IPS-15b (cell line): ENCODE measurements at regions not wholly inside any gene's neighbourhood (a gene's known extent, or its start where the extent isn't known, plus 50 kb on each side); places are given as distances from the start of the nearest gene placed in this dataset.
"Not testable (repeated sequence)": the region's sequence is repeated elsewhere in the genome, so short reads cannot be mapped to it uniquely, and the experiment has no call there.

Experiments
- H3K27me3 ChIP-seq: one replicate; pipeline ENCODE4 v1.6.1; 2013; ENCODE audit warnings: low read length; ENCODE audit not compliant: control insufficient read depth, insufficient read depth
- H3K36me3 ChIP-seq: one replicate; pipeline ENCODE4 v1.6.1; 2013; ENCODE audit warnings: low read length; ENCODE audit not compliant: control insufficient read depth, insufficient read depth
- H3K4me1 ChIP-seq: one replicate; pipeline ENCODE4 v1.6.1; 2013; ENCODE audit warnings: mild to moderate bottlenecking, low read length; ENCODE audit not compliant: control insufficient read depth, insufficient read depth
- H3K4me3 ChIP-seq: one replicate; pipeline ENCODE4 v1.5.1; 2013; ENCODE audit warnings: low read depth, low read length
- H3K9ac ChIP-seq: one replicate; pipeline ENCODE4 v1.6.1; 2013; ENCODE audit warnings: low read depth, mild to moderate bottlenecking, low read length
- H3K9me3 ChIP-seq: one replicate; pipeline ENCODE4 v1.6.1; 2013; ENCODE audit warnings: mild to moderate bottlenecking, low read length; ENCODE audit not compliant: control insufficient read depth, insufficient read depth

DNA sequence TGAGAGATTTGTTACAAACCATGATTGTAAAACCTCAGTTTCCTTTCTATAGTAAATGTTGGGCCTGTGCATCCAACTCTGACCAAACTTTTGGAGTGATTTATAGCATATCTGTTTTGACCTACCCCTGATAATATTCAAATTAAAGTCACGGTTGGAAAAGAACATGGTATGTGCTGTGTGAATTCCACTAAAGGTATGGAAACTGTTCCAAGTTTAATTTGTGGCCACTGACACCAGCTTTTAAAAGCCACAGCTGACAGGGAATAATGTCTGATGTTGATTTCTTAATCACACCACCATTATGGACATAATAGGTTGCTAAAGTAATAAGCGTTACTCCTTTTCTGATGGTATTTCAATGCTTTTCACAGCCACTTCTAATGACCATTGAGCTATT lies 1215.9 kb downstream of the CDH8 start:
- H3K27me3 ChIP-seq = no peaks in the 10 kb centered on the region
- no peaks in the 10 kb centered on the region for H3K9me3 ChIP-seq
- no peak overlapping the region for H3K4me3 ChIP-seq
- no peaks in the 10 kb centered on the region for H3K36me3 ChIP-seq
- no peak overlapping the region for H3K9ac ChIP-seq
- H3K4me1 ChIP-seq = no peaks in the 10 kb centered on the region

DNA sequence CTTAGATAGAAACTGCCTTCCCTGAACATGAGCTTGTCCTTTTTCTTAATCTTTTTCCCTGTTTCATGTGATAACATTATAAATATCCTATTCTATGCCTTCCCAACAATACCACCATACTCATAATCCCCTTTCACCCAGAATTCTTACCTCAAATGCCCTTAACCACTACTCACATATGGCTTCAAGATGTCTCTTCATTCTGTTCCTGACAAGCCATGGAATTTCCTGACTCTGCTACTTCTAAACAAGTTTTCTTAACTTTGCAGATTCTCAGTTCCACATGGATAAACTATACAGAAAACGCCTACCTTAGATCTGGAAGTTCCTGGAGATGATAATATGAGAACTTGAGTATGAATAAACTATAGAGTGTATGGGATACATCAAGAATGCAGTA lies 1217.8 kb downstream of the CDH8 start:
- H3K36me3 ChIP-seq = no peaks in the 10 kb centered on the region
- H3K9me3 ChIP-seq = no peaks in the 10 kb centered on the region
- H3K4me3 ChIP-seq = no peak overlapping the region
- H3K27me3 ChIP-seq = no peaks in the 10 kb centered on the region
- H3K4me1 ChIP-seq = no peaks in the 10 kb centered on the region
- no peak overlapping the region for H3K9ac ChIP-seq

DNA sequence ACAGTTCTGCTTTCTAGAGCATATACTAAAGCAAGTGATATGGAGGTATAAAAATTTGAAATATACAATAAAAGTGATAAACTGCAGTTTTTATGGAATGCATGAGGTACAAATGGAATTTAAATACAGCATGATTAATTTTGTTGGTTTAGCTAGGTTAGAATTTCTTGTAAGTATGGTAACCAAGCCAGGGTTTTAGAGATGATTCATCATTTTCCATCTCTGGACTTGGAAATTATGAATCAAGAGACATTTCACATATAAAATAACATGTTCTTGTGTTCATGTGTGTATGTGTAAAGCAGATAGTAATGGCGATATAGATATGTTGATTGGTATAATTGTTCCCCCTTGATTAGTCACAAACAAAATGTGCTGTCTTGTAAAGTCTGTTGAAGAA lies 1219.8 kb downstream of the CDH8 start:
- no peaks in the 10 kb centered on the region for H3K36me3 ChIP-seq
- H3K4me3 ChIP-seq = no peak overlapping the region
- H3K9ac ChIP-seq = no peak overlapping the region
- no peaks in the 10 kb centered on the region for H3K4me1 ChIP-seq
- H3K27me3 ChIP-seq = no peaks in the 10 kb centered on the region
- H3K9me3 ChIP-seq = no peaks in the 10 kb centered on the region

DNA sequence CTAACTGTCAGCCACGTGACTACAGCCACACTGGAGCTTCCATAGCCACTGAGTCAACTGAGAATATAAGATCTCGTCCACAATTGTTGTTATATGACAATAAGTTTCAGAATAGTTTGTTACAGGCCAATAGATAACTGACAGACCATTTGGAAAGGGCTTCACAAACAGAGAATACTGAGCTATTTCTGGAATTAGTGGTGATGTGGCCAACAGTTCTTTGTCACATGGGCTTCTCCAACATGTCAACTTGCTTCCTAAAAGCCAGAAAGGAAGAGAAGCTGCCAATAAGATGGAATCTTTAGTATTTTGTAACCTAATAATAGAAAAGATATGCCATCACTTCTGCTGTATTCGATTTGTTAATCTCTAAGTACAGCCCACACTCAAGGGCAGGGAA lies 1220.4 kb downstream of the CDH8 start:
- Histone ChIP-seq H3K9me3 (no peaks in the 10 kb centered on the region), H3K4me3 (no peak overlapping the region), H3K27me3 (no peaks in the 10 kb centered on the region)

DNA sequence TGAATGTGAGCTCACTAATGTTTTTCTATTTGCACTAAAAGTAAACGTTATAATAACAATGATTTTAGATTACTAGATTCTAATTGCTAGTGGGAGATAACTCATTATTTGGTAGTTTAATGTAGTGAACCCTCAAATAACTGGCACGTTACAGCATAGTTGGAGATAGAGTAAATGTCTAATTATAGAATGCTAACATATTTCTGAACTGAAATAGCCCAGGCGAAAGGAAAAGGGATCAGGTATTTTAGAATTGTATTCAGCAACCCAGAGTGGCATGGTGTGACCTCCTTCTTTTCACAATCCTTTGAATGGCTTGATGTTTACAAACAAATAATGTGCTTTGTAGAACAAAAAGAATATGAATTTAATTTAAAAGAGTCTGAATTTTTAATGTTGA lies 1221.2 kb downstream of the CDH8 start:
- Histone ChIP-seq H3K4me3 (no peak overlapping the region), H3K27me3 (no peaks in the 10 kb centered on the region), H3K9ac (no peak overlapping the region), H3K36me3 (no peaks in the 10 kb centered on the region), H3K9me3 (no peaks in the 10 kb centered on the region), H3K4me1 (no peaks in the 10 kb centered on the region)

More for the DNA sequence above, 1220.4 kb downstream of the CDH8 start:
- H3K36me3 ChIP-seq = no peaks in the 10 kb centered on the region
- H3K4me1 ChIP-seq = no peaks in the 10 kb centered on the region
- no peak overlapping the region for H3K9ac ChIP-seq

DNA sequence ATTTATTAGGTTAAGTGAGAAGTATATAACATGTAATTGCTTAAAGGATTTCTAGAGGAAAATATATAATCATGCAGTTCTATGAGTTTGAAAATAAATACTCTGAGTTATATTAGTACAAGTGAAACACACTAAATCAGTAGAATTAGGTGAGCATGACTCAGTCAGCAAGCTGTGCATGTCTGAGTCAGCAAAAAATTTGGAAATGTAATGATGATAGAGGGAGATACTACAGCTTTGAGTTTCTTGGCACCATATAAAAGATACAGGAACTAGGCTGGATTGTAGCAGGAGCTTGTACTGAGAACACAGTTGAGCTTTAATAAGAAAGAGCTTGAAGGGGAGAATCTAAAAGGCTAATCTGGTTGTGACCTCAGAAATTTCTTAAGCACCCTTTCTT lies 1224.6 kb downstream of the CDH8 start:
- Histone ChIP-seq H3K4me1 (no peaks in the 10 kb centered on the region), H3K9ac (no peak overlapping the region), H3K9me3 (no peaks in the 10 kb centered on the region), H3K4me3 (no peak overlapping the region), H3K27me3 (no peaks in the 10 kb centered on the region), H3K36me3 (no peaks in the 10 kb centered on the region)

DNA sequence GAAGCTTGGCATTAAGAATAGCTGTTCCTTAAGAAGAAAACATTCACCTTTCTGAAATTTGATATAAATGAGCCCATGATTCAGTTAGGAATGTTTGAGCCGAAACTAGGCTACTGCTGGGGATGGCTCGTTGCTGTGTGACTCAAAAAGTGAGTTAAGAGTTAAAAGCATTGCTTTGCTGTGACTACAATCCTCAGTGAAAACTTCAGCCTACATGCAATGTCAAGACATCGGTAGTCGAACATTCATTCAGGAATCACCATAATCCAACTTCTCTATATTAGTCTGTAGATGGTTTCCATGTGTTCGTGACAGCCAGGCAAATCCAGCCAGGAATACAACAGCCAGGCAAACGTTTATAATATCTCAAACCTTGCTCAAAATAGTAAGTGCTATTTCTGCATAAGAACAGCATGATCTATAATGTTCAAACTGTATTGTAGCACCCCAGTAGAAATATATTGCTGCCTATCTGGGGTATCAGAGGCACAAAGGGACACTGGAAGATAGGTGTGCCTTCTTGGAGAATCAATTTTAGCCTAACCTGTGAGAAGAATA lies 1225.1 kb downstream of the CDH8 start:
- Histone ChIP-seq H3K4me1 (no peaks in the 10 kb centered on the region), H3K9me3 (no peaks in the 10 kb centered on the region), H3K9ac (no peak overlapping the region), H3K4me3 (no peak overlapping the region), H3K36me3 (no peaks in the 10 kb centered on the region), H3K27me3 (no peaks in the 10 kb centered on the region)

DNA sequence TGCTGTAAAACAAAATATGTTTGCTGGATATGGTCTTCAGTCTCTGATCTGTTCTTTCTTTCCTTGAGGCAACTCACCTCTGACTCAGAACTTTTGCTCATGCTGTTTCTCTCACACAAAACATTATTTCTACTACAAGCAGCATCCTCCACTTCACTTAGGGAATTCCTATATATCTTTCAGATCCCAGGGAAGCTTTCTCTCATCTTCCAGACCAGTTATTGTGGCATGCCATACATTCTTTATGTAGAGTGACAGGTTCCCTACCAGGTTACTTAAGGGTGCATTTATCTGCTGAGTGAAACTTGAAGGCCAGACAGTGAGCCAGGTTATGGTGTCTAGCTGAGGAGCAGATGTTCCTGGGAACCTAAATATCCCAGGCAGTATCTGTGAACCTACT lies 1226.0 kb downstream of the CDH8 start:
- Histone ChIP-seq H3K27me3 (no peaks in the 10 kb centered on the region), H3K4me1 (no peaks in the 10 kb centered on the region), H3K9ac (no peak overlapping the region)

DNA sequence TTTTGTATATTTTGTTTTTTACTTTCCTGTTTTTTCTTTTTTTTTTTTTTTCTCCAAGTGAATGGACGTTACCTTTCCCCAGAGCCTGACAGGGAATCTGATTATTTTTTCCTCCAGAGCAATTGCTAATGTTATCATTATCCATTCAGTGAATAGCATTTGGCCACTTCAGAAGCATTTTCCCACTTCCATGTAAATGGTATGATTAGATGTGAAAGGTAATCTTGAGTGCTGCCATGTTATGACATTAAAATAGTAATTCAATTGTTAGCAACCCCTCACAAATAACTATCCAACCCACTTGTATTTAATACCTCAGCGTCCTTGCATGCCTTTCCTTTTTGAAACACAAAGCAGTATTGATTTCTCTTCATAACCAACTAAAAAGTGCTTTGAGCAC lies 1243.8 kb downstream of the CDH8 start:
- Histone ChIP-seq H3K36me3 (no peaks in the 10 kb centered on the region), H3K9me3 (no peaks in the 10 kb centered on the region), H3K4me1 (no peaks in the 10 kb centered on the region), H3K4me3 (no peak overlapping the region), H3K9ac (no peak overlapping the region), H3K27me3 (no peaks in the 10 kb centered on the region)

More for the DNA sequence above, 1226.0 kb downstream of the CDH8 start:
- Histone ChIP-seq H3K36me3 (no peaks in the 10 kb centered on the region), H3K9me3 (no peaks in the 10 kb centered on the region), H3K4me3 (no peak overlapping the region)

DNA sequence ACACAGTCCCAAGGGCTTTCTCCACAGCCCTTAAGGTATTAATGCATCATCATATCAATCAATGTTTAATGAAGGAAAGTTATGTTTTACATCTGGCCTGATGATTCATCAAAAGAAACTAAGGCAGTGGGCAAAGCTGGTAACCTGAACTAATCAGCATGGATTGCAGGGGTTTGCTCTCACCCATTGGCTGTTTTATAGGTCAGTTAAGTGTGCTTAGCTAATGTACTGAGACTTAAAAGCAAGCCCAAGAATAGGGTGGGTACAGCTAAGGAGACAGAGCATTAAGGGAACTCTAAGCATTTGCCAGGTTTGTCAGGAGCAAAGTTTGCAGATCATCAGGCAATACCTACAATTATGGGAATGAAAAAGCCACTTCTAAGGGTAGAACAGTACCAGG lies 1247.6 kb downstream of the CDH8 start:
- no peak overlapping the region for H3K9ac ChIP-seq
- H3K9me3 ChIP-seq = no peaks in the 10 kb centered on the region
- no peaks in the 10 kb centered on the region for H3K27me3 ChIP-seq
- H3K4me3 ChIP-seq = no peak overlapping the region
- H3K36me3 ChIP-seq = no peaks in the 10 kb centered on the region
- no peaks in the 10 kb centered on the region for H3K4me1 ChIP-seq

DNA sequence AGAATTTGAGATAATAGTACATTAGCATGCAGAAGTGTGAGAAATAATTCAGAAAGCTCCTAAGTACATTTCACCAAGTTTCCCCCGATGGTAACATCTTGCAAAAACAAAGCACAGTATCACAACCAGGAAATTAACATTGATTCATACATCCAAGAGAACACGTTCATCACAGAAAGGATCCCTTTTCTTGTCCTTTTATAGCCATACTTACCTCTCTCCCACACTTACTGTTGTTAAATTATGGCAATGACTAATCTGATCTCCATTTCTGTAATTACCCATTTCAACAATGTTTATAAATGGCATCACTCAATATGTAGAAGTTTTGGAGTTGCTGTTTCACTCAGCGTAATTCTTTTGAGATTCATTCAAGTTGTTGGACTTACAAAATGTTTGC lies 1260.0 kb downstream of the CDH8 start:
- no peaks in the 10 kb centered on the region for H3K27me3 ChIP-seq
- H3K9me3 ChIP-seq = no peaks in the 10 kb centered on the region
- no peak overlapping the region for H3K9ac ChIP-seq
- no peak overlapping the region for H3K4me3 ChIP-seq
- no peaks in the 10 kb centered on the region for H3K4me1 ChIP-seq
- H3K36me3 ChIP-seq = no peaks in the 10 kb centered on the region

DNA sequence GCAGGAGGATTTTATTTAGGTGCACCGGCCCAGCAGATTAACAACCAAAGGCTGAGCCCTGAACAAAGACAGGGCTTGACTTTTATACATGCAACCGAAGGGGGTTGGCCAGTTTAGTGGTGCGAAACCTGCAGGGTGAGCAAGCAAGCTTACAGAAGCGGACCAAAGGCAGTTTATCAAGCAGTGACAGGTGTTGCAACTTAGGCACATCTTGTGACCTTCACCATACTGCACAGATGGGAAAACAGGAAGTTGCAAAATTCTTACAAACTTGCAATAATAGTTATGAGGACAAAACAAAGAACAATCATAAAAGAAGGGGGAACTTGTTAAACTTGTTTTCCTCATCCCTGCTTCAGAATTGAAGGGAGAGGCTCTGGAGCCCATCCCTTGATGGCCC lies 1265.1 kb downstream of the CDH8 start:
- Histone ChIP-seq H3K9me3 (no peaks in the 10 kb centered on the region), H3K4me3 (no peak overlapping the region), H3K27me3 (no peaks in the 10 kb centered on the region), H3K36me3 (no peaks in the 10 kb centered on the region), H3K4me1 (no peaks in the 10 kb centered on the region), H3K9ac (no peak overlapping the region)

DNA sequence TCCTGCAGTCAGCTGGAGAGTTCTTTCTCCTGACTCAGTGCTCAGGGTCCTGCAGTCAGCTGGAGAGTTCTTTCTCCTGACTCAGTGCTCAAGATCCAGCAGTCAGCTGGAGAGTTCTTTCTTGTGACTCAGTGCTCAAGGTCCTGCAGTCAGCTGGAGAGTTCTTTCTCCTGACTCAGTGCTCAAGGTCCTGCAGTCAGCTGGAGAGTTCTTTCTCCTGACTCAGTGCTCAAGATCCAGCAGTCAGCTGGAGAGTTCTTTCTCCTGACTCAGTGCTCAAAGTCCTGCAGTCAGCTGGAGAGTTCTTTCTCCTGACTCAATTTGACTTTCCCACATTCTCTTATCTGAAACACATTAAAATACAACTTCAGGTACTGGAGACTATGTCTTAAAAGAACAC lies 1265.9 kb downstream of the CDH8 start:
- not testable (repeated sequence) for H3K4me3 ChIP-seq, H3K4me1 ChIP-seq, H3K9ac ChIP-seq, H3K36me3 ChIP-seq, H3K9me3 ChIP-seq, H3K27me3 ChIP-seq
